Islet of Langerhans (tissue), 1 donor: ENCODE measurements at regions not wholly inside any gene's neighbourhood (a gene's known extent, or its start where the extent isn't known, plus 50 kb on each side); places are given as distances from the start of the nearest gene placed in this dataset.
"Not testable (repeated sequence)": the region's sequence is repeated elsewhere in the genome, so short reads cannot be mapped to it uniquely, and the experiment has no call there.

Experiments
- FAIRE-seq: peaks from one replicate; lab custom pipeline; 2011; peaks lifted over from hg19 to GRCh38; lab: Jason Lieb, UNC

DNA sequence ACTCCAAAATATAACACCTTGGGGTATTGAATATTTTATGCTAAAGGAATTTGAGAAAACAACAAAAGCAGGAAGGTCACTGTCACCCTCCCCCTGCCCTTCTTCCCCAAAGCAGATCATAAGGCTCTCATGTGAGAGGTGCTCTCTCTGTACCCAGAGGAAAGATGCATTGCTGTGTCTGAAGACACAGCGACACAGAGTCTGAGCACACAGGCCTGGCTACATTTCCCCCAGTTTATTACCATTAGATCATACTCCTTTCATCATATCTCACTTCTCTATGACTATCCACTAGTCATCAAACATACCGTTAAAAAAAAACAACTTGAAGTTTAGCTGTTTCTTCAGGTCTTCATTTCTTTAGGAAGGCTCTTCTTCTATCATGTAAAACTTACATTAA, 127.1 kb downstream of the PPIAL4G start:
- no peak for FAIRE-seq

DNA sequence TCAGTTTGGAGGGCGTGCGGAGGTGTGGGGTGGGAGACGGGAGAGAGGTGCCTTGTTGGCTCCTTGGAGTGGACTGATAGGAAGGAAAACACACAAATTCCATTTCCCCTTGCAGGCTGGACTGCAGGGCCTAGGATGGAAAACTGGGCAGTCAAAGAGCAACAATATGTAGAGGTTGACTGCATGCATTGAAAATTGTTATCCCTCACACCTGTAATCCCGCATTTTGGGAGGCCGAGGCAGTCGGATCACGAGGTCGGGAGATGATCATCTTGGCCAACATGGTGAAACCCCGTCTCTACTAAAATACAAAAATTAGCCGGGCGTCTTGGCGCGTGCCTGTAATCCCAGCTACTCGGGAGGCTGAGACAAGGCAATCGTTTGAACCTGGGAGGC, 128.2 kb downstream of the PPIAL4G start:
- FAIRE-seq = no peak

DNA sequence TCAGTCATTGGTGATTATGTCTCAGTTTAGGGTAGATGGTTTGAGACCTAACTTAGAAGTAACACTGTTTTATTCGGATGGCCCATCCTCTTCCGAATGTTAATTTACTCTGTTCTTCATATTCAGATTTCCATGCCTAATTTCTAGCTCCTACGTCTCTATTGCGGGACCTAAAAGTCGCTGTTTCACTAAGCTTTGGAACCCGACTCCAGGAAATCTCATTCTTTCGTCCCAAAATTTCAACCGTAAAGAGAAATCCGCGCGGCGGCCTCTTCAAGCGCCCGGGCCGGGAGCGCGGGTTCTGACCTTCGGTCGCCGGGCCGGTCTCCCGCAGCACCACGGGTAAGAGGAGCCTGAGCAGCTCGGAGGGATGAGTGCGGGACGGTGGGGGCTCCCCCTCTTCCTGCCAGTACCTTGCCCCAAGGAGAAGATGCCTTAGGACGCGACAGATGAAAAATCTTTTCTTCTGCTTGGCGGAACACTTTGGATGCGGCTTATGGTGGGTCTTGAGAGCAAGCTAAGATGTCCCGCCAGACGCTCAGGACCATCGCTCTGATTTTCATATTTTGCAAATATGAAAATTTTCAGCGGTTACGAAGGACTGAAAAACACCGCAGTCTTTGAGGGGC, 128.7 kb downstream of the PPIAL4G start:
- no peak for FAIRE-seq

DNA sequence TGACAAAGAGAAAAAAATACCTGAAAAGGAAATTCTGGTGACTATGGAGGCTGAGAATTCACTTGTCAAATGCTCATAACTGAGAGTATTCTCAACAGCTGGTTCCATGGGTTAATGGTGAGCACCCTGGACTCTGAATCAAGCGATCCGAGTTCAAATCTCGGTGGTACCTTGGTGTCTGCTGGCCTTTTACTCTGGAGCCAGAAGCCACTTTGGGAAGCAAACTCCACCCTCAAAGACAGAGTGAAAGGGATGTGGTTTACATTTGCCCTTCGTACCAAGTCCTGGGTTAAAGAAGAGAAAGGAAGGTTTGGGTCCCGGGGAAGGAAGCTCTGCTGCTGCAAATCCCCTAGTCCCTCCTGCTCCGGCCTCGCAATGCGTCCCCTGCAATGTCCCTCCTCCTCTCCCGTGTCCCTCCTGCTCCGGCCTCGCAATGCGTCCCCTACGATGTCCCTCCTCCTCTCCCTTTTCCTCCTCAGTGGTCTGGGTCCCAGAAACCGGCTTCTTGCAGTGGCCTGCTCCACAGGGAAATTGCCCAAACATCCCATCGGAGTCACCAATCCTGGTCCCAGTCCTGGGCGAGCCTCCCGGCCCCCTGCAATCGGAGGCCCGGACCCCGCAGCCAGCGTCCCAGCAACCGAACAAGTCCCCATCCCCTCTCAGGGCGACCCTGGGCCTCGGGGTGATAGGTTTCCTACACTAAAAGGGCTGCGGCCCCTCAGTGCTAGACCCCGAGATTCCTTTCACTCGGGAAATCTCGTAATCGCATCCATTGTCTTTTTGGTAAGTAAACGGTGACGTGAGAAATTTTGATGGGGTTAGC, 129.4 kb downstream of the PPIAL4G start:
- no peak for FAIRE-seq

DNA sequence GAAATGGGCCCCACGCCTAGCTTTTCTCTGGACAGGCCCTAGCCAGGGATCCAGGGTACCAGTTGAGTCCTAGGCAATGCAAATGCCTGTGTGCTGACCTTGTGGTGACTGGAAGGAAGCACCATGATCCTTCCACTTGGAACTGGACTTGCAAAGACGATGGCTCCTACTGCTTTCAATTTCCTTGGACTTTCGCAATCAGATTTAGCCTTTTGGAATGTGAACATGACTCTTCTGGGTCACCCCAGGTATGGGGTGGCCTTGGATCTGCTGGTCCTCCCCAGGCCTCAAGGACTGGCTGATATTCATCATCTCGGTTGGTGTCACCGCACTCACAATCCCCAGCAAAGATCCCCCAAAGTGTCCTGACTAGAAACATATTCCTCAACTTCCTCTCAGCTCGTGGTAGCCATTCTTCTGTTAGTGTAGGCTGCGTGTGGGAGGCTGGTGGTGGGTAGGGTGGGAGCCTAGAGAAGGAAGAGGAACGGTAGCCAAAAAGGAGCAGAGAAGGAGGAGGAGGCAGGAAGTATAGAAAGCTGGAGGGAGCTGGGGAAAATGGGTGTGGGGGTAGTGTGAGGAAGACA, 130.5 kb downstream of the PPIAL4G start:
- FAIRE-seq = no peak

DNA sequence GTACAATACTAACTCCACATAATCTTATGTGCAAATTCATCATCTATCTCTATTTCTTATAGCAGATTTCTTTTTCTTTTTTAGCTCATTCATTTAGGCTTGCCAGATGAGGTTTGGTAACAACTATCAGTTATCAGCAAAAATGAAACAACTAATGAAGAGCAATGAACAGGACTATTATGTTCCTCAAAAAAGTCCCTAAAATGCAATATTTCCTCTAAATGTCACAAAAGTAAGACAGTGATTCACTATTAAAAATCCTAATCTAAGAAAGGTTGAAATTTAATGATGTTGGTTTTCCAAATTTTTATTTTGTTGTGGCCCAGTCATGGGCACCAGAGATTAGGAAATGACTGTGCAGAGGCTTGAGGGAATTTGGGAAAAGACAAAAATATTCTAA, 135.3 kb downstream of the PPIAL4G start:
- no peak for FAIRE-seq

DNA sequence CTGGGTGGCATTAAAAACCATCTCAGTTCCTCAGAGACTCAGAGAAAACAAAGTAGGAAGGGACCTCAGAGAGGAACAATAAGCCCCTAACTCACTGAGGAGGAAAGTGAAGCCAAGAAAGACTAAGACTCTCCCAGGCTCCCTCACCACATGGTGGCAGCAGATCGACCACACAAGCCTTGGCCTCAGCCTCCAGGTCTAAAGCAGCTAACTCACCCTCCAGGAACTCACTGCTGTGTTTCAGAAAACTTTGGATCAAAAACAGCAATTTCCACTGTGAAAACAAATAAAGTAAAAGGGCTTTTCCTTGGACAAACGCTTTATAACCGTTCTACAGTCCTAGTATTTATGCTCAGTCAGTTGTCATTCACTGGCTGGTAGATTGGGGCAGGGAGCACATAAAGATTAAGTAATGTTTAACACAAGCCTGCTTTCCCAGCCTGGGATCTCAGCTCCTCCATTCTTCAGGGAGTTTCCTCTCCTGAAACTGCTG, 137.4 kb downstream of the PPIAL4G start:
- not testable (repeated sequence) for FAIRE-seq

DNA sequence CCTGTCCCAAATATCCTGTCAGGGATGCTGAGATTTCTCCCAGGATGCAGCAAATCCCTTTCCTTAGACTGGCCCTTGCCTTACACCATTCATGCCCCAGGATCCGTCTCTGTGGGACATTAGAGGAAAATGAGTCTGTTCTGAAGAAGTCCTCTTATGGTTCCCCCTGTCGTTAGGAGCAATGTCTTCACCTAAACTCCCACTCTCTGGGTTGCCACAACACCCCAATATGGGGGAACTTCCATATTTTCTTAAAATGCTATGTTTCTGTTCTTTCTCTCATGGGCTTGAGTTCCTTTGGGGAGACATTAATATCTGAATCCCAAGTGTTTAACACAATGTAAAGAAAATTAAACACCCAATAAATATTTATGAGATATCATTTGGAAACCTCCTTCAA, 138.5 kb downstream of the PPIAL4G start:
- not testable (repeated sequence) for FAIRE-seq

DNA sequence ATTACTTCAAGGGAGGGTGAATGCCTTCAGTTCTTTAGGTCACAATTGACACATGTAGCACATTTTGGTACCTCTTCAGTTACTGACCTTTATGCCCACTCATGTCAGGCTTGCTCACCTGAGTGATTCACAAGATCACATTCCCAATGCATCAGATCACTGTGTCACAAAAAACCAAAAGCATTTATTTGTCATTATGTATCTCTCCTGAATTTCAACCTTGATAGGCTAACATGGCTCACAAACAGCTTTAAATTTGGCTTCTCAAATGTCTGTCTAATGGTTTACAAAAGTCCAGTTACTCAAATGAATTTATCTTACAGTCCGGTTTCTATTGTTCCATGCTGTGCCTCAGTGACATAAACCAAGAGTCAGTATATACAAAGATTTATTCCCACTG, 141.4 kb downstream of the PPIAL4G start:
- FAIRE-seq = not testable (repeated sequence)

DNA sequence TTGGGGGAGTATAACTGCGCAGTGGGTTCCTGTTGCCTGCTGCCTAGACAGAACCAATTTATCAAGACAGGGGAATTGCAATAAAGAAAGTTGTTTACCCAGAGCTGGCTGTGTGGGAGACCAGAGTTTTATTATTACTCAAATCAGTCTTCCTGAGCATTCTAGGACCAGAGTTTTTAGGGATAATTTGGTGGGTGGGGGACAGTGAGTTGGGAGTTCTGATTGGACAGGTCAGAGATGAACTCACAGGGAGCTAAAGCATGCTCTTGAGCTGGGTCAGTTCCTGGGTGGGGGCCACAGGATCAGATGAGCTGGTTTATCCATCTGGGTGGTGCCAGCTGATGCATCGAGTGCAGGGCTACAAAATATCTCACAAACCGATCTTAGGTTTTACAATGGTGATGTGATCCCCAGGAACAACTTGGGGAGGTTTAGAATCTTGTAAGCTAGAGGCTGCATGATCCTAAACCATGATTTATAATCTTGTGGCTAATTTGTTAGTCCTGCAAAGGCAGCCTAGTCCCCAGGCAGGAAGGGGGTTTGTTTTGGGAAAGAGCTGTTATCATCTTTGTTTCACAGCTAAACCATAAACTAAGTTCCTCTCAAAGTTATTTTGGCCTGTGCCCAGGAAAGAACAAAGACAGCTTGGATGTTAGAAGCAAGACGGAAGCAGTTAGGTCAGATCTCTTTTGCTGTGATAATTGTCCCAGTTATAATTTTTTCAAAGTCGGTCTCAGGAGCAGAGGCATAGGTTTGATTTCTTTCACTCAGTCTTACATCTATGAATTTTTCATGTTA, 146.8 kb downstream of the PPIAL4G start:
- not testable (repeated sequence) for FAIRE-seq

DNA sequence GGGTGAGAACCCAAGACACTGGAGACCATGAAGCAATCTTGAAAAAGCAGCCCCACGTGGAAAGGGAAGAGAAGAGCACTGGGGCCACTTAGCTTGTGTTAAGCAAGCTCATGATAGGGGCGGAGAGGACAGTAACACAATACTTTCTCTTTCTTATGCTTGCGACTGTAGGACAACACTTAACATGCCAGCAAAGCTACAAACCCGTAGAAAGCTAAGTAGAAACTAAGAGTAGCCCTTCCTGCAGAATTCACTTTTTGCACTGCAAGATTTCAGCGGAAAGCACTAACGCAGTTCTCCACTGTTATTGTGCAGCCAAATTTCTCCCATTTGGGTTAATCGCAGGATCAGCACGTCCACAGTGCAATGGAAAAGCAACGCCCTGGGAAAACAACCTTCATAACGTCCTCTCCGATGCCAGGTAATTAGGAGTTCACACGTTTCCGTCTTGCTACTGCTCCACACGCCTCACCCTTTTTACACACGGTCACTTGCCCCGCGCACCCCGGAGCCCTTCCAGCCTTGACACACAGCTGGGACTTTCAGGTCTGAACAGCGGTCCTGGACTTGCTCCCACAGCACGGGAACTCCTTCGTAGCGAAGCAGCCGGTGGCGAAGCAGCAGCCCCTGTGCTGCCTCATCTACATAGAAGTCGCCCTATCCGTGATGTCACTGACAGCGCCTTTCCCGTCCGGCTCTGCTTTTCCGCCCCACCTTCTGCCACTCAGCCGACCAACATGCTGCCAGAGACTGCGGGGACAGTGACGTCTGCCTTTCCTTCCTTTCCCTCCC, 148.6 kb downstream of the PPIAL4G start:
- no peak for FAIRE-seq

DNA sequence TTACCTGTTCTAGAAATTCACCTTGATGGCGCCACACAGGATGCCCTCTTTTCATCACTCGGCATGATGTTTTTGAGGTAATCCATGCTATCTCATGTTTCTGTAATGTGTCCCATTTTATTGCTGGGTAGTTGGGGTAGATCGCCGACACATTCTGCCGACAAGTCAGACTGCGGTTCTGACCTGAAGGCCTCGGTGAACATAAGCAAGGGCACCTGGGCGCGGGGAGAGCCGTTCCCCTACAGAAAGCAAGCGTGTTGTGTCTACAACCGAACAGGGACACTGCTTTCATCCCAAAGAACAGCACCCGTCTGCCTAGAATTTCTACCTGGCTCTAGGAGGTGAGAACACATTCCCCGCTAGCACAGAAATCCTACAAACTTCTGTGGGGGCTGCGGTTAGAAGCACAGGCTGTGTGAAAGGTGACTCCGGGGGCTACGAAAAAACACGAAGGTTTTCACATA, 149.2 kb downstream of the PPIAL4G start:
- FAIRE-seq = no peak

DNA sequence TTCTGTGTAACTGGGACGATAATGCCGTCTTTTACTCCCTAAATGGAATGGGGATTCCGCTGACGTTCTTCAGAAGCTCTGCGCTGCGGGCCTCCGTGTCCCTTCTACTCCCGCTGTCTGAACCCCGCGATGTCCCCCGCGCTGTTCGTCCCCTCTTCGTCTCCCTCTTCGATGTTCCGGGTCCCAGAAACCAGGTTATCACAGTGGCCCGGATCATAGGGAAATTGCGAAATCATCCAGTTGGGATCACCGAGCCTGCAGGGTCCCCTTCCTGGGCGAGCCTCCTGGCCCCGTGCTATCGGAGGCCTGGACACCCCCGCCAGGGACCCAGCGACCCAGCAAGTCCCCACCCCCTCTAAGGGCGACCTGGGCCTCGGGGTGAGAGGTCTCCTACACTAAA, 154.2 kb downstream of the PPIAL4G start:
- no peak for FAIRE-seq

DNA sequence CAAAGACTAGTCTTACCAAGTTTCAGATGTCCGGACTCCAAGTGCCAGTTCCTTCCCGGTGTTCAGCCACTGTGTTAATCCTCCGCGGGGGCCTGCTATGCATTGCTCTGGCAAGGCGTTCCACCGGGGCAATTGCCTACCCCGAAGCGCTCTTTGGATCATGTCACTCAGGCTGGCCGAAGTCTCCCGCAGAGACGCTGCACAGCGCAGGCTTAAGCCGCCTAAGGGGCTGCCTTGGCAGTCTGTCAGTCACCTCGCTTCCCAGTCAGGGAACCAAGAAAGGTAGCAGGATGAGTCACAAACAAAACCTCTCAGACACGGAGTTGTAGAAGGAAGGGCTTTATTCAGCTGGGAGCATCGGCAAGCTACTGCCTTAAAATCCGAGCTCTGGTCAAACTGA, 158.1 kb downstream of the PPIAL4G start:
- not testable (repeated sequence) for FAIRE-seq

DNA sequence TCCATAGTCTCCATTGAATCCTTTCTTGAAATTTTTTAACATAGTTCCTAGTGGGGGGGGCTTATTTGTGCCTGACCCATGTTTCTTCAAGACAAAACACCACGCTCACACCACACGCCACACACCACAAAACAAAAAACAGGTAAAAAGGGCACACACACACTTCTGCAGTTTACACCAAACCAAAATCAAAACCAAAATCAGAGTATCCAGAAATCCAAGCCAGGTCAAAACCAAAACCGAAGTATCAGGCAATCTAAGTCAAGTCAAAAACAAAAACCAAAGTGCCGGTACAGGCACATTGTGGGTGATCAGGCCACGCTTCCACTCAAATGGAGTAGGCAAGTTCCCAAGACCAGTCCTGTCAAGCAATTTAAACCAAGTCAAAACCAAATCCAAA, 158.6 kb downstream of the PPIAL4G start:
- not testable (repeated sequence) for FAIRE-seq

DNA sequence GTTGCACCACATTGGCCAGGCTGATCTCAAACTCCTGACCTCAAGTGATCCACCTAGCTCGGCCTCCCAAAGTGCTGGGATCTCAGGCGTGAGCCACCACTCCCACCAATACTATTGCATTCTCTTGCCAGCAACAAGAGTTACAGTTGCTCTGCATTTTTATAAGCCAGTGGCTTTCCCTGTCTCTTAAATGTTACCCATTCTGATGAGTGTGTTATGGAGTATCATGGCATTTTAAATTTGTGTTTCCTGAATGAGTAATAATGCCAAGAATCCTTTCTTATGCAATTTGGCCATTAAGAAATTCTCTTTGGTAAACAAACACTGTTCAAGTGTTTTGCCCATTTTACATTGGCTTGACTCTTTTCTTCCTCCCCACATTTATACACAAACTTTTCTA, 163.0 kb downstream of the PPIAL4G start:
- FAIRE-seq = not testable (repeated sequence)

DNA sequence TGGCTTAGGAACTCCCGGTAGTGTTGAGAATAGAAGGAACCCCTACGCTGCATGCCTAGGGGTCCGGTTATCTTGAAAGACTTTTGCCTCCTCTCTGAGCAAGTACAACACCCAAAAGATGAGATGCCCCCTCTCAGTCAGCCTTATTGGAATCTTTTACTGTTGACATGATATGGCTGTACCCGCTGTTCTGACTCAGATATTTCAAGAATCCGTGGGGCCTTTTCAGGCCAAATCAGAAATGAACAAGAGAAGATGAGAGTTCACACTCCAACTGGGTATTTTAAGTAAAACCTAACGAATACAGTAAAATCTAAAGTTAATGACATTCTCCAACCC, 164.2 kb downstream of the PPIAL4G start:
- no peak for FAIRE-seq

DNA sequence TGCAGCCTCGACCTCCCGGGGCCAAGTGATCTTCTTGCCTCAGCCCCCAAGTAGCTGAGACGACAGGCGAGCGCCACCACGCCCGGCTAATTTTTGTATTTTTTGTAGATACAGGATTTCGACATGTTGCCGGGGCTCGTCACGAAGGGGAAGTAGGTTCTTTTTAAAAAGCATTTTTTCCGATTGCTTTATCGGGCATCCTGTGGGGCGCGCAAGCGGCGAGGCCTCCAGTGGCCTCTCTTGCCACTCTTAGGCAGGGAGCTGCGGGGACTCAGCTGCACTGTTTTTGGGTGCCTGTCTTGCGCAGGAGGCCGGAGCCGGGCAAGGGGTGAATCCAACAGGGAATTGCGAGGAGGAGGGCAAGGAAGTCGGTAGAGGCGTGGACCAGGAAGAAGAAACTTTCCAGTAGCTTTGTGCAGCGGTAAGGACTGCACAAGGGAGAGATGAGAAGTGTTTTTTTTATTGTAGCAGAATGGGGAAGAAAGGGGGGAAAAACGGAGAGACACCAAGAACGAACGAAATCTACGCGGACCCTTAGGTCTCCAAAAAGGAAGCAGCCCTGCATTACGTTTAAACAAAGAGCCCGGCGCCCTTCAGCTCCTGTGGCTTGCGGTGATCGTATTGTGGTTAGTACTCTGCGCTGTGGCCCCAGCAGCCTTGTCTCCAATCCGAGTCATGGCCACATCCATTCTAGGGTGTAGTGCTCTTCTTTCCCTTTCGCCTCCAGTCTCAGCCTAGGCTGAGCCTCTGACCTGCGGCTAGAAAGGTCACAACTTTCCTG, 164.8 kb downstream of the PPIAL4G start:
- FAIRE-seq = no peak

DNA sequence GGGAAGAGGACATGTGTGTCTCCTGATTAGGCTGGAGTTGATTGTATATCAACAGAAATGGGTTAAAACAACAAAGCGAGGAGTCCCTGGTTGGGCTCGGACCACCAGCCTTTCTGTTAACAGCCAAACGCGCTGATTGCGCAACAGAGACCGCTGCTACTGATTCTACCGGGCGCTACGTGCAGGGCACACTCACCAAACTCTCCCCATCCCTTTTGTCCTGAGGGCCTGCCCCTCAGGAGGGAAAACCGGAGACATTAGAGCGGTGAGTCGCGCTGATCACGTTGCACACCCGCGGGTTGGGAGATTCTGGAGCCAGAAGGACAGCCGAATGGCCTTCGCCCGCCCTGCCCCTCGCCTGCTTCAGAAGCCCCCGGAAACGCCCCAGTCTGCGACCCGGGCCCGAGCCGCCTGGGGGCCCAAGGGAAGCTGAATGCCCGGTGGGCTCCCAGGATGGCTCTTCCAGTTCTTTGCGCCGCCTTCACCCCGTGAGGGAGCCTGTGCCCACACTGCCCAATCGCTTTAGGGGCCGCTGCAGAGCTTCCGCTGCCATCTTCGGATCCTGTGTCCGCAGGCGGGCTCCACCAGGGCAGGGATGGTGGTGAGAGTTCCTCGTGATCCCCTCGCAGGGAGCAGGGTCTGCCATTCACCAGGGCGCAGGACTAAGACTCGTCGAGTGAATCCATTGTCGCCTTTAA, 165.4 kb upstream of the NBPF11 start:
- FAIRE-seq = no peak

DNA sequence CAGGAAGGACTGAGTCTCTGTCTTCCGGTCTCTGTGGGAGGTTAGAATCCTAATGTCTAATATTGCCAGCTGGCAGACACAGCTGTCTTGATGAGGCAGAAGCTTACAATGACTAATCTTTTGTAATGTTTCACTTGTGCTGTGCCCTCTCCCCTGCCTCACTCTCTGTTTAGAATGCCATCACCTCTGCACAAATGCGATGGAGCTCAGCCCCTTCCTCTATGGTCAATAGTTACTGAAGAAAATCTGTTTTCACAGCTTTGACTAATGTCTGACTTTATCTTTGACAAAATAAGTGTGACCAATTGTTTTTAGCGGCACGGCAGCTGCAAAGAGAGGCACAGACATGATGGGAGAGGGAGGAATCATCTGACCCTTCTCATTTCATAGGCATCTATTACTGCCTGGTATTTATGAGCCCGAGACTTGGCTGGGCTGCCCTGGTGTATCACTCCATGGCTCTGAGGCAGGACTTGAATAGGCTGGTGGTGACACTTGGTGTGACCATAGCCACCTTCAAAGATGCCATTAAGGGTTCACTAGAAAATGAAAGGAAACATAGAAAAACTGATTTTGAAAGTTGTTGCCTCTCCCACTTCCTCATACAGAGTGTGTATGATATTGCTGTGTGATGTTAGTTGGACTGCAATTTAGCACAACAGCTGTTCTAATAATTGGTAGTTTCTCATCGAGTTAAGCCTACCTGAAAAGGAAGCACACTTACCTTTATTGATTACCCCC, 163.2 kb upstream of the NBPF11 start:
- no peak for FAIRE-seq
